Endodermal cell (in vitro differentiated cells): ENCODE measurements at regions not wholly inside any gene's neighbourhood (a gene's known extent, or its start where the extent isn't known, plus 50 kb on each side); places are given as distances from the start of the nearest gene placed in this dataset.

Experiments
- DNase-seq: peaks from one replicate; pipeline ENCODE4 v3.0.0-alpha.2; 2017
- H3K27ac ChIP-seq: 2 replicates; pipeline ENCODE4 v1.5.1; 2013; ENCODE audit warnings: mild to moderate bottlenecking, low read depth, low read length, moderate library complexity
- H3K27me3 ChIP-seq: 2 replicates; pipeline ENCODE4 v1.6.1; 2013; ENCODE audit warnings: mild to moderate bottlenecking, low read length, moderate library complexity; ENCODE audit not compliant: insufficient read depth, control insufficient read depth, poor library complexity, severe bottlenecking
- H3K36me3 ChIP-seq: 2 replicates; pipeline ENCODE4 v1.7.0; 2013; ENCODE audit warnings: mild to moderate bottlenecking, low read length, moderate library complexity; ENCODE audit not compliant: control insufficient read depth, insufficient read depth
- H3K4me1 ChIP-seq: one replicate; pipeline ENCODE4 v1.7.0; 2013; ENCODE audit warnings: low read length; ENCODE audit not compliant: control insufficient read depth, insufficient read depth
- H3K4me3 ChIP-seq: 2 replicates; pipeline ENCODE4 v1.5.1; 2013; ENCODE audit warnings: mild to moderate bottlenecking, low read length, moderate library complexity
- H3K9ac ChIP-seq: 2 replicates; pipeline ENCODE4 v1.6.1; 2013; ENCODE audit warnings: mild to moderate bottlenecking, low read length, moderate library complexity; ENCODE audit not compliant: poor library complexity, severe bottlenecking; ENCODE audit errors: extremely low read depth
- H3K9me3 ChIP-seq: 2 replicates; pipeline ENCODE4 v1.6.1; 2013; ENCODE audit warnings: mild to moderate bottlenecking, low read length, moderate library complexity; ENCODE audit not compliant: control insufficient read depth
- H3K27ac Mint-ChIP-seq: 2 replicates; pipeline ENCODE4 v1.8.0; 2020; ENCODE audit warnings: mixed read lengths
- H3K27me3 Mint-ChIP-seq: 2 replicates; pipeline ENCODE4 v1.8.0; 2021; ENCODE audit warnings: mild to moderate bottlenecking, mixed read lengths; ENCODE audit not compliant: insufficient read depth
- H3K36me3 Mint-ChIP-seq: 2 replicates; pipeline ENCODE4 v1.8.0; 2020; ENCODE audit warnings: low read depth, mixed read lengths
- H3K4me1 Mint-ChIP-seq: 2 replicates; pipeline ENCODE4 v1.8.0; 2020; ENCODE audit warnings: mixed read lengths
- H3K4me3 Mint-ChIP-seq: 2 replicates; pipeline ENCODE4 v1.8.0; 2020; ENCODE audit warnings: mild to moderate bottlenecking, moderate library complexity, mixed read lengths
- H3K9me3 Mint-ChIP-seq: 2 replicates; pipeline ENCODE4 v1.8.0; 2020; ENCODE audit warnings: mild to moderate bottlenecking, mixed read lengths
- WGBS, 2 experiments: methylation state at CpG; one replicate each; pipeline versions ENCODE4 v1.1.5 to v1.1.7; 2013; ENCODE audit warnings: missing lambda C conversion rate in 2 of 2, mixed read lengths in 1 of 2; ENCODE audit not compliant: insufficient coverage in 1 of 2, insufficient read length in 1 of 2; 5-methylcytosine and 5-hydroxymethylcytosine counted together
- TF ChIP-seq, protein P1 (sequence below): fragments of 200-600 bp; sonication (generic); conservative IDR thresholded peaks from 2 replicates; pipeline ENCODE4 v1.5.0; 2021; ENCODE audit warnings: antibody characterized with exemption, mild to moderate bottlenecking

DNA sequence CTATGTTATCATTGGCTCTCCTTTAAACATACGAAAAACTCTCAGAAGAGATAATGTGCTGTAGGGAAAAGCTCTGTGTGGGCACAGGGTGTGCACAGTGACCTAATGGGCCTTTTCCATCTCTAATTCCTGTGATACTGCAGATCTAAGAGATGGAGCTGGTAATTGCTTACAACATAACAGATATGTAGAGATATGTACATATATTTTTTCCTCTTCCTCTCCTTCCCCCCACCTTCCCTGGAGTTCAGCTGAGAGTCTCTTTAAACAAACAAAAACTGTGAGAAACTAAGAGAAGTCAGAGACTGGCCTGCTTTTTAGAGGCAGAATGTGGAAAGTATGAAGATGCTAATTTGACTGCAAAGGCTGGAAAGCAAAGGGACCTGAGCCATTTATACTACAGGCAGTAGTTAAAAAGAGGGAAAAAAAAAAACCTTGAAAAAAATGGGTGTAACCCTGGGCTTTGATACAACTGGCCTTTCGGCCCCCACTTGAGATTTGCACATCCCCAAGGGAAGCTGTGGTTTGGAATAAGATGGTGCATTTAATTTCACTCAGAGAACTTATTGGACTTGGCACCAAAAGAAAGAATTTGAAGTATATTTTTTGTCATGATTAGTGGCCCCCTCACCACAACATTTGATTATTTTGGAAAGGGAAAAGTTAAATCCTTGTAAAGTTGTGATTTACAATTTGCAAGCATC lies 502.2 kb upstream of the ZEB2 start:
- 90 to 100% methylated on average over 1 to 2 of the region's 2 CpGs for WGBS, 2 experiments
- H3K27ac ChIP-seq: no peak overlapping the region
- Mint-ChIP-seq H3K36me3 (no peaks in the 10 kb centered on the region), H3K27ac (no peak overlapping the region), H3K27me3 (no peaks in the 10 kb centered on the region), H3K4me1 (peaks cover 9% of the 10 kb centered on the region), H3K4me3 (no peak overlapping the region), H3K9me3 (no peaks in the 10 kb centered on the region)
- H3K4me1 ChIP-seq: no peaks in the 10 kb centered on the region
- H3K4me3 ChIP-seq: no peak overlapping the region
- H3K9ac ChIP-seq: no peak overlapping the region
- H3K27me3 ChIP-seq: no peaks in the 10 kb centered on the region
- no peaks in the 10 kb centered on the region for H3K9me3 ChIP-seq
- no peaks in the 10 kb centered on the region for H3K36me3 ChIP-seq
- TF ChIP-seq, protein P1, sequence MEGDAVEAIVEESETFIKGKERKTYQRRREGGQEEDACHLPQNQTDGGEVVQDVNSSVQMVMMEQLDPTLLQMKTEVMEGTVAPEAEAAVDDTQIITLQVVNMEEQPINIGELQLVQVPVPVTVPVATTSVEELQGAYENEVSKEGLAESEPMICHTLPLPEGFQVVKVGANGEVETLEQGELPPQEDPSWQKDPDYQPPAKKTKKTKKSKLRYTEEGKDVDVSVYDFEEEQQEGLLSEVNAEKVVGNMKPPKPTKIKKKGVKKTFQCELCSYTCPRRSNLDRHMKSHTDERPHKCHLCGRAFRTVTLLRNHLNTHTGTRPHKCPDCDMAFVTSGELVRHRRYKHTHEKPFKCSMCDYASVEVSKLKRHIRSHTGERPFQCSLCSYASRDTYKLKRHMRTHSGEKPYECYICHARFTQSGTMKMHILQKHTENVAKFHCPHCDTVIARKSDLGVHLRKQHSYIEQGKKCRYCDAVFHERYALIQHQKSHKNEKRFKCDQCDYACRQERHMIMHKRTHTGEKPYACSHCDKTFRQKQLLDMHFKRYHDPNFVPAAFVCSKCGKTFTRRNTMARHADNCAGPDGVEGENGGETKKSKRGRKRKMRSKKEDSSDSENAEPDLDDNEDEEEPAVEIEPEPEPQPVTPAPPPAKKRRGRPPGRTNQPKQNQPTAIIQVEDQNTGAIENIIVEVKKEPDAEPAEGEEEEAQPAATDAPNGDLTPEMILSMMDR: no peak
- DNase-seq: no peak

DNA sequence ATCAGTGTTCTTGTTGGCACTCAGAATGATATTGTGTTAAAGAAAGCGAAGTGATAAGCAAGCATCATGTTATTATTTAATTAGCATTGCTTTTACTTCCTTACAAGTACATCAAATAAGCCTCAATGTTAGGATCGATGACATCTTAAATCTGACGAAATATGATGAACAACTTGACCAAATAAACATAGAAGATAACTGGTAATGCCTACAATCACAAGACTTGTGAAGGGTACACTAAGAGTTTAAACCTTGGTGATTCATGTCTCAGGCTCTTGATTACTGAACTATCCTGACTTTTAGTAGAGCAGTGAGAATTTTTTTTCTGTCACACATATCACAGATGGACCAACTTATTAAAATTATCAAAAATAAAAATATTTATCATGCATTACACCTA lies 500.8 kb upstream of the ZEB2 start:
- no peaks in the 10 kb centered on the region for H3K9me3 Mint-ChIP-seq

DNA sequence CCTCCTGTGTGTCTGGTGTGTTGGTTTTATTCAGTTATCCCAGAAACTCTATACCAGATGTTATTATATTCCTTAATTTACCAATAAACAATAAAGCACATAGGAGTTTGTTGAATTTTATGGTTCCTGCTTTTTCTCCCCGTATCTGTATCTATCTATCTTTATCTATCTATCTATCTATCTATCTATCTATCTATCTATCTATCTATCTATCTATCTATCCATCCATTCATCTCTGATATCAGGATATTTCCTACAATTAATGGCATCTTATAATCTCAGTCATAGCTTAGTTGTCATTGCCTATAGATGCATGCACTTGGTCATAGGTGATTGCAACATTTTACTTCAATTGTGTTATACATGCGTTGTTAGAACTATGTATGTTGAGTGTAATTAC lies 500.2 kb upstream of the ZEB2 start:
- no peak overlapping the region for H3K27ac Mint-ChIP-seq
- H3K9ac ChIP-seq: no peak overlapping the region
- H3K4me1 Mint-ChIP-seq: peaks cover 9% of the 10 kb centered on the region
- no peak overlapping the region for H3K4me3 ChIP-seq
- H3K36me3 ChIP-seq: no peaks in the 10 kb centered on the region
- H3K9me3 ChIP-seq: no peaks in the 10 kb centered on the region
- no peak overlapping the region for H3K27ac ChIP-seq
- TF ChIP-seq, protein P1: no peak
- 78 to 90% methylated on average over 1 to 2 of the region's 2 CpGs for WGBS, 2 experiments
- H3K27me3 ChIP-seq: no peaks in the 10 kb centered on the region
- H3K4me3 Mint-ChIP-seq: no peak overlapping the region
- no peaks in the 10 kb centered on the region for H3K27me3 Mint-ChIP-seq
- H3K9me3 Mint-ChIP-seq: no peaks in the 10 kb centered on the region
- no peak for DNase-seq
- H3K36me3 Mint-ChIP-seq: no peaks in the 10 kb centered on the region
- H3K4me1 ChIP-seq: no peaks in the 10 kb centered on the region

More for the DNA sequence above, 500.8 kb upstream of the ZEB2 start:
- TF ChIP-seq, protein P1: no peak
- Histone ChIP-seq H3K36me3 (no peaks in the 10 kb centered on the region), H3K27ac (no peak overlapping the region), H3K9ac (no peak overlapping the region), H3K27me3 (no peaks in the 10 kb centered on the region), H3K4me3 (no peak overlapping the region), H3K4me1 (no peaks in the 10 kb centered on the region), H3K9me3 (no peaks in the 10 kb centered on the region)
- Mint-ChIP-seq H3K4me1 (peaks cover 9% of the 10 kb centered on the region), H3K36me3 (no peaks in the 10 kb centered on the region), H3K27ac (no peak overlapping the region), H3K4me3 (no peak overlapping the region), H3K27me3 (no peaks in the 10 kb centered on the region)
- DNase-seq: no peak
- WGBS, 2 experiments: 89 to 100% methylated on average over 1 to 3 of the region's 3 CpGs
